Vagina (tissue), 2 donors: ENCODE measurements at regions not wholly inside any gene's neighbourhood (a gene's known extent, or its start where the extent isn't known, plus 50 kb on each side); places are given as distances from the start of the nearest gene placed in this dataset.

Experiments
- POLR2A ChIP-seq, 2 donors: fragments of 450-650 bp; IDR thresholded peaks; one replicate each; pipeline ENCODE4 v1.6.1; 2017; ENCODE audit warnings: antibody characterized with exemption in 2 of 2, mild to moderate bottlenecking in 2 of 2, moderate library complexity in 2 of 2
- POLR2AphosphoS5 ChIP-seq, 2 donors: sonication (generic); formaldehyde crosslinking; IDR thresholded peaks; one replicate each; pipeline ENCODE4 v1.9.0; 2017; ENCODE audit warnings: antibody characterized with exemption in 2 of 2, mild to moderate bottlenecking in 2 of 2, low read depth in 1 of 2; ENCODE audit not compliant: insufficient read depth in 1 of 2
- TF ChIP-seq, protein P1 (sequence below), 3 experiments: fragments of 450-650 bp in 2 of 3; fragments of 200-600 bp in 1 of 3; sonication (generic) in 1 of 3; IDR thresholded peaks; one replicate each; pipeline ENCODE4 v1.5.1; 2017 to 2019; ENCODE audit warnings: antibody characterized with exemption in 3 of 3, mild to moderate bottlenecking in 2 of 3, moderate library complexity in 2 of 3

- TF ChIP-seq POLR2A (IDR thresholded peaks at IDR 0.05) (no peak), POLR2AphosphoS5 (IDR thresholded peaks at IDR 0.05; ENCODE audit: insufficient read depth in 1 of 2, low read depth in 1 of 2) (no peak)
- TF ChIP-seq, protein P1, sequence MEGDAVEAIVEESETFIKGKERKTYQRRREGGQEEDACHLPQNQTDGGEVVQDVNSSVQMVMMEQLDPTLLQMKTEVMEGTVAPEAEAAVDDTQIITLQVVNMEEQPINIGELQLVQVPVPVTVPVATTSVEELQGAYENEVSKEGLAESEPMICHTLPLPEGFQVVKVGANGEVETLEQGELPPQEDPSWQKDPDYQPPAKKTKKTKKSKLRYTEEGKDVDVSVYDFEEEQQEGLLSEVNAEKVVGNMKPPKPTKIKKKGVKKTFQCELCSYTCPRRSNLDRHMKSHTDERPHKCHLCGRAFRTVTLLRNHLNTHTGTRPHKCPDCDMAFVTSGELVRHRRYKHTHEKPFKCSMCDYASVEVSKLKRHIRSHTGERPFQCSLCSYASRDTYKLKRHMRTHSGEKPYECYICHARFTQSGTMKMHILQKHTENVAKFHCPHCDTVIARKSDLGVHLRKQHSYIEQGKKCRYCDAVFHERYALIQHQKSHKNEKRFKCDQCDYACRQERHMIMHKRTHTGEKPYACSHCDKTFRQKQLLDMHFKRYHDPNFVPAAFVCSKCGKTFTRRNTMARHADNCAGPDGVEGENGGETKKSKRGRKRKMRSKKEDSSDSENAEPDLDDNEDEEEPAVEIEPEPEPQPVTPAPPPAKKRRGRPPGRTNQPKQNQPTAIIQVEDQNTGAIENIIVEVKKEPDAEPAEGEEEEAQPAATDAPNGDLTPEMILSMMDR (IDR thresholded peaks at IDR 0.05), result no peak
Observed at GRCh38 chr10:44010873-44011602, 362.4 kb upstream of the ZNF32 start.
